Heart left ventricle (tissue), 13 donors: ENCODE measurements at regions not wholly inside any gene's neighbourhood (a gene's known extent, or its start where the extent isn't known, plus 50 kb on each side); places are given as distances from the start of the nearest gene placed in this dataset.

Experiments
- POLR2A ChIP-seq, 2 donors: fragments of 450-650 bp; IDR thresholded peaks; one replicate each; pipeline ENCODE4 v1.6.1; 2017; ENCODE audit warnings: antibody characterized with exemption in 2 of 2, mild to moderate bottlenecking in 2 of 2, moderate library complexity in 2 of 2
- TF ChIP-seq, protein P1 (sequence below), 12 donors: fragments of 200-600 bp; sonication (generic) in 4 of 12; IDR thresholded peaks; one replicate each; pipeline versions ENCODE4 v1.5.0 to v1.8.0; 2018 to 2022; ENCODE audit warnings: antibody characterized with exemption in 12 of 12, mild to moderate bottlenecking in 5 of 12
- donor health status: ischemic (EF 13 %, LVEDD 7.1; RV severe dilation, severe dysfunction).
- donor health status: DM: no; HTN: yes; CAD: no.
- donor health status: DM: no; HTN: no; CAD: no.
- donor health status: ischemic (EF 25% LVEDD 6.9; RV normal size, moderate dysfunction).
- donor health status: ischemic (EF 25% LVEDD 5.7; RV mildly dilated, moderate dysfunction).
- donor health status: ischemic (EF 35%, LVEDD 5.7; RV mildly dilated, moderate dysfunction).
- donor health status: nonischemic (EF 11% LVEDD 7.7; RV severe dilation, severe dysfunction).
- donor health status: DM: yes; HTN: yes; CAD: no.
- donor health status: PGD.
- donor health status: ischemic (EF 29% LVEDD 5.4; RV normal size, mild dysfunction).
- donor health status: nonischemic (EF 23%, LVEDD 6.1; RV moderate dilation, normal function).

DNA sequence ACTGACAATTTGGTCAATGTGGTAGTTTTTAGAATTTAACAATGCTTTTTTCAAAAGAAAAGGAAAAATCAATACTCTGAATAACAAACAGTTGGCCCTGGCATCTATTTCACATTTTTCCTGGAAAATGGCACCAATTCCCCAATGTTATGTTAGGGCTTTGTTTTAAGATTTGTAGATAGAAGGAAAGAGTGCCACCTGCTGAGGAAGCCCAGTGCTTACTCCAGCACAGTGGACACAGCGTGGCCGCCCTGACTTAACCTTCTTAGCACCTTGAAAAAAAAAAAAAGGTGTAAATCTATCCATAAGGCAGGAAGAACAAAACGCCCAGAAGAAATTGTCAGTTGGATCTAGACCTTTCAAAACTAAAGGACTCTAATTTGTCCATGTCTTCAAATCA, 110.7 kb upstream of the CNTN4 start:
- TF ChIP-seq, protein P1, sequence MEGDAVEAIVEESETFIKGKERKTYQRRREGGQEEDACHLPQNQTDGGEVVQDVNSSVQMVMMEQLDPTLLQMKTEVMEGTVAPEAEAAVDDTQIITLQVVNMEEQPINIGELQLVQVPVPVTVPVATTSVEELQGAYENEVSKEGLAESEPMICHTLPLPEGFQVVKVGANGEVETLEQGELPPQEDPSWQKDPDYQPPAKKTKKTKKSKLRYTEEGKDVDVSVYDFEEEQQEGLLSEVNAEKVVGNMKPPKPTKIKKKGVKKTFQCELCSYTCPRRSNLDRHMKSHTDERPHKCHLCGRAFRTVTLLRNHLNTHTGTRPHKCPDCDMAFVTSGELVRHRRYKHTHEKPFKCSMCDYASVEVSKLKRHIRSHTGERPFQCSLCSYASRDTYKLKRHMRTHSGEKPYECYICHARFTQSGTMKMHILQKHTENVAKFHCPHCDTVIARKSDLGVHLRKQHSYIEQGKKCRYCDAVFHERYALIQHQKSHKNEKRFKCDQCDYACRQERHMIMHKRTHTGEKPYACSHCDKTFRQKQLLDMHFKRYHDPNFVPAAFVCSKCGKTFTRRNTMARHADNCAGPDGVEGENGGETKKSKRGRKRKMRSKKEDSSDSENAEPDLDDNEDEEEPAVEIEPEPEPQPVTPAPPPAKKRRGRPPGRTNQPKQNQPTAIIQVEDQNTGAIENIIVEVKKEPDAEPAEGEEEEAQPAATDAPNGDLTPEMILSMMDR (IDR thresholded peaks at IDR 0.05): peak in 3 of 12 donors; percentile 29
- TF ChIP-seq POLR2A (IDR thresholded peaks at IDR 0.05): no peak
